ENCODE measurements at regions not wholly inside any gene's neighbourhood (a gene's known extent, or its start where the extent isn't known, plus 50 kb on each side); places are given as distances from the start of the nearest gene placed in this dataset.

DNA sequence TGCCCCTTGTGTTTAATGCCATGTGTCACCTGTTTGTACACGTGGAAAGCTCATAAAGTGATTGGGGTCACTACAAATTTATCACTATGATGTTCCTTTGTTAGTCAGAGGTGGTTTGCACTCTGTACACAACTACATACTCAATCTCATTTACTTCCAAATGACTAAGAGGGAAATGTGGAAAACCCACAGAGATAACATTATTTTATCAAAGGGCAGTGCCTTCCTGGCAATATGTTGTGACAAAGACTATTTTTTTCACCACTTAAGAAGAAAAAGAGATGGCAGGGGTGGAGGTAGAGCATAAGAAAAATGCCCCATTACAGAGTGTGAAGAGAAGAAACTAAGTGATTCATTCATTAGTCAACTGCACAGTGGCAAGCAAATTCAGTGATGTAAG is 1064.1 kb upstream of the FLRT2 start:
- intact Hi-C loops (cut with micrococcal nuclease; ENCODE audit: unreplicated experiment): no loop called here
- H3K4me3 ChIP-seq (ENCODE audit: low read depth in 2 of 2, low read length in 2 of 2): no peak overlapping the region
- in situ Hi-C loops (cut with HindIII; ENCODE audit: low pct_unique_long_range_greater_than_20kb, low sequenced_read_pairs): no loop called here
- DNase-seq (ENCODE audit: low read depth, low spot score): no peak
- no peaks in the 10 kb centered on the region for H3K9me3 ChIP-seq (ENCODE audit: control insufficient read depth, insufficient read depth, low read depth, low read length)
- no peaks in the 10 kb centered on the region for H3K27me3 ChIP-seq (ENCODE audit: control insufficient read depth, insufficient read depth, low read length)
- ChIA-PET CTCF (no interaction called here), POLR2A (no interaction called here)
- H3K4me1 ChIP-seq (ENCODE audit: control insufficient read depth, insufficient read depth, low read length): no peaks in the 10 kb centered on the region
- no peak overlapping the region for H3K27ac ChIP-seq (ENCODE audit: low read length)
- H3K36me3 ChIP-seq (ENCODE audit: control insufficient read depth, insufficient read depth, low read length): no peaks in the 10 kb centered on the region
- ATAC-seq: no peak
- BruUV-seq (replicated peaks): no TSS peak
- TF ChIP-seq POLR2AphosphoS5 (IDR thresholded peaks at IDR 0.05; ENCODE audit: low read depth, low read length) (no peak), SIN3A (IDR thresholded peaks at IDR 0.05; ENCODE audit: borderline replicate concordance, insufficient read depth, low read depth, low read length) (no peak), TCF7L2 (IDR thresholded peaks at IDR 0.05; ENCODE audit: low read depth, low read length) (no peak)
- TF ChIP-seq, protein P1, sequence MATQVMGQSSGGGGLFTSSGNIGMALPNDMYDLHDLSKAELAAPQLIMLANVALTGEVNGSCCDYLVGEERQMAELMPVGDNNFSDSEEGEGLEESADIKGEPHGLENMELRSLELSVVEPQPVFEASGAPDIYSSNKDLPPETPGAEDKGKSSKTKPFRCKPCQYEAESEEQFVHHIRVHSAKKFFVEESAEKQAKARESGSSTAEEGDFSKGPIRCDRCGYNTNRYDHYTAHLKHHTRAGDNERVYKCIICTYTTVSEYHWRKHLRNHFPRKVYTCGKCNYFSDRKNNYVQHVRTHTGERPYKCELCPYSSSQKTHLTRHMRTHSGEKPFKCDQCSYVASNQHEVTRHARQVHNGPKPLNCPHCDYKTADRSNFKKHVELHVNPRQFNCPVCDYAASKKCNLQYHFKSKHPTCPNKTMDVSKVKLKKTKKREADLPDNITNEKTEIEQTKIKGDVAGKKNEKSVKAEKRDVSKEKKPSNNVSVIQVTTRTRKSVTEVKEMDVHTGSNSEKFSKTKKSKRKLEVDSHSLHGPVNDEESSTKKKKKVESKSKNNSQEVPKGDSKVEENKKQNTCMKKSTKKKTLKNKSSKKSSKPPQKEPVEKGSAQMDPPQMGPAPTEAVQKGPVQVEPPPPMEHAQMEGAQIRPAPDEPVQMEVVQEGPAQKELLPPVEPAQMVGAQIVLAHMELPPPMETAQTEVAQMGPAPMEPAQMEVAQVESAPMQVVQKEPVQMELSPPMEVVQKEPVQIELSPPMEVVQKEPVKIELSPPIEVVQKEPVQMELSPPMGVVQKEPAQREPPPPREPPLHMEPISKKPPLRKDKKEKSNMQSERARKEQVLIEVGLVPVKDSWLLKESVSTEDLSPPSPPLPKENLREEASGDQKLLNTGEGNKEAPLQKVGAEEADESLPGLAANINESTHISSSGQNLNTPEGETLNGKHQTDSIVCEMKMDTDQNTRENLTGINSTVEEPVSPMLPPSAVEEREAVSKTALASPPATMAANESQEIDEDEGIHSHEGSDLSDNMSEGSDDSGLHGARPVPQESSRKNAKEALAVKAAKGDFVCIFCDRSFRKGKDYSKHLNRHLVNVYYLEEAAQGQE (IDR thresholded peaks at IDR 0.05; ENCODE audit: insufficient read depth in 1 of 2, low read depth in 2 of 2, low read length in 1 of 2): no peak
- TF ChIP-seq, protein P2, sequence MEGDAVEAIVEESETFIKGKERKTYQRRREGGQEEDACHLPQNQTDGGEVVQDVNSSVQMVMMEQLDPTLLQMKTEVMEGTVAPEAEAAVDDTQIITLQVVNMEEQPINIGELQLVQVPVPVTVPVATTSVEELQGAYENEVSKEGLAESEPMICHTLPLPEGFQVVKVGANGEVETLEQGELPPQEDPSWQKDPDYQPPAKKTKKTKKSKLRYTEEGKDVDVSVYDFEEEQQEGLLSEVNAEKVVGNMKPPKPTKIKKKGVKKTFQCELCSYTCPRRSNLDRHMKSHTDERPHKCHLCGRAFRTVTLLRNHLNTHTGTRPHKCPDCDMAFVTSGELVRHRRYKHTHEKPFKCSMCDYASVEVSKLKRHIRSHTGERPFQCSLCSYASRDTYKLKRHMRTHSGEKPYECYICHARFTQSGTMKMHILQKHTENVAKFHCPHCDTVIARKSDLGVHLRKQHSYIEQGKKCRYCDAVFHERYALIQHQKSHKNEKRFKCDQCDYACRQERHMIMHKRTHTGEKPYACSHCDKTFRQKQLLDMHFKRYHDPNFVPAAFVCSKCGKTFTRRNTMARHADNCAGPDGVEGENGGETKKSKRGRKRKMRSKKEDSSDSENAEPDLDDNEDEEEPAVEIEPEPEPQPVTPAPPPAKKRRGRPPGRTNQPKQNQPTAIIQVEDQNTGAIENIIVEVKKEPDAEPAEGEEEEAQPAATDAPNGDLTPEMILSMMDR (IDR thresholded peaks at IDR 0.05): no peak

DNA sequence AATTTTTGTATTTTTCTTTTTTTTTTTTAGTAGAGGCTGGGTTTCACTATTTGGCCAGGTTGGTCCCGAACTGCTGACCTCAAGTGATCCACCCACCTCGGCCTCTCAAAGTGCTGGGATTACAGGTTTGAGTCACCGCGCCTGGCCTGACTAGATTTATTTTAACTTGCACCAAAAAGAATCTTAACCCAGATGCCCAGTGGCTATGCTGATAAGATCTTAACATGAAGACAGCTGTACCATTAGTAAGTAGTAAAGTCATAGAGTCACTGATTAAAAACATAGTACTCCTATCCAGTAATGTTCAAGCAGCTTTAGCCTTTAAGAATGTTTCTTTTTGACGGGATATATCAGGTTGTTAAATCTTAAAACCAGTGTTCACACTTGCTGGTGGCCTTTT is 1061.8 kb upstream of the FLRT2 start:
- H3K9me3 ChIP-seq (ENCODE audit: control insufficient read depth, insufficient read depth, low read depth, low read length): no peaks in the 10 kb centered on the region
- ATAC-seq (no peak), DNase-seq (ENCODE audit: low read depth, low spot score) (no peak)
- H3K27ac ChIP-seq (ENCODE audit: low read length): no peak overlapping the region
- intact Hi-C loops (cut with micrococcal nuclease; ENCODE audit: unreplicated experiment) (no loop called here), in situ Hi-C loops (cut with HindIII; ENCODE audit: low pct_unique_long_range_greater_than_20kb, low sequenced_read_pairs) (no loop called here)
- no peaks in the 10 kb centered on the region for H3K4me1 ChIP-seq (ENCODE audit: control insufficient read depth, insufficient read depth, low read length)
- H3K4me3 ChIP-seq (ENCODE audit: low read depth in 2 of 2, low read length in 2 of 2): no peak overlapping the region
- CTCF ChIA-PET: no interaction called here
- no TSS peak for BruUV-seq (replicated peaks)
- H3K36me3 ChIP-seq (ENCODE audit: control insufficient read depth, insufficient read depth, low read length): no peaks in the 10 kb centered on the region
- POLR2A ChIA-PET: no interaction called here
- TF ChIP-seq, protein P2 (IDR thresholded peaks at IDR 0.05): no peak
- TF ChIP-seq, protein P1 (IDR thresholded peaks at IDR 0.05; ENCODE audit: insufficient read depth in 1 of 2, low read depth in 2 of 2, low read length in 1 of 2): no peak
- no peaks in the 10 kb centered on the region for H3K27me3 ChIP-seq (ENCODE audit: control insufficient read depth, insufficient read depth, low read length)
